Right renal cortex interstitium (tissue), 3 donors: ENCODE measurements at regions not wholly inside any gene's neighbourhood (a gene's known extent, or its start where the extent isn't known, plus 50 kb on each side); places are given as distances from the start of the nearest gene placed in this dataset.

Experiments used
- DNase-seq, 3 donors: peaks; one replicate each; pipeline ENCODE4 v3.0.0-alpha.2; 2013; ENCODE audit warnings: low read depth in 3 of 3, low spot score in 2 of 3

GRCh38 chr11:112829971-112830654 is 131.1 kb upstream of the NCAM1 start:
- DNase-seq = no peak

- DNase-seq = no peak
These were observed 130.2 kb upstream of the NCAM1 start for GRCh38 chr11:112831041-112831440.

GRCh38 chr11:112831969-112832766 is 129.1 kb upstream of the NCAM1 start:
- no peak for DNase-seq

- DNase-seq = no peak
These were observed 126.9 kb upstream of the NCAM1 start for GRCh38 chr11:112834277-112834755.

- DNase-seq = no peak
These were observed 125.5 kb upstream of the NCAM1 start for GRCh38 chr11:112835591-112836255.

GRCh38 chr11:112836256-112836602 is 125.0 kb upstream of the NCAM1 start:
- DNase-seq = no peak

- no peak for DNase-seq
These were observed 123.9 kb upstream of the NCAM1 start for GRCh38 chr11:112837162-112837826.

- no peak for DNase-seq
These were observed 122.2 kb upstream of the NCAM1 start for GRCh38 chr11:112839051-112839450.

GRCh38 chr11:112841729-112842128 is 119.5 kb upstream of the NCAM1 start:
- no peak for DNase-seq

- DNase-seq = no peak
These were observed 119.1 kb upstream of the NCAM1 start for GRCh38 chr11:112842151-112842550.

- DNase-seq = no peak
These were observed 116.7 kb upstream of the NCAM1 start for GRCh38 chr11:112844517-112844916.

- DNase-seq = no peak
These were observed 113.7 kb upstream of the NCAM1 start for GRCh38 chr11:112847568-112847967.

GRCh38 chr11:112852143-112852866 is 108.9 kb upstream of the NCAM1 start:
- no peak for DNase-seq

GRCh38 chr11:112856133-112856532 is 105.1 kb upstream of the NCAM1 start:
- DNase-seq = no peak

- no peak for DNase-seq
These were observed 104.6 kb upstream of the NCAM1 start for GRCh38 chr11:112856591-112856990.

GRCh38 chr11:112858289-112859023 is 102.8 kb upstream of the NCAM1 start:
- no peak for DNase-seq

GRCh38 chr11:112859787-112860186 is 101.4 kb upstream of the NCAM1 start:
- DNase-seq = no peak

GRCh38 chr11:112861356-112861755 is 99.9 kb upstream of the NCAM1 start:
- DNase-seq = no peak

GRCh38 chr11:112863305-112863704 is 97.9 kb upstream of the NCAM1 start:
- no peak for DNase-seq

GRCh38 chr11:112864672-112865071 is 96.5 kb upstream of the NCAM1 start:
- DNase-seq = no peak
